ENCODE measurements at regions not wholly inside any gene's neighbourhood (a gene's known extent, or its start where the extent isn't known, plus 50 kb on each side); places are given as distances from the start of the nearest gene placed in this dataset.

DNA sequence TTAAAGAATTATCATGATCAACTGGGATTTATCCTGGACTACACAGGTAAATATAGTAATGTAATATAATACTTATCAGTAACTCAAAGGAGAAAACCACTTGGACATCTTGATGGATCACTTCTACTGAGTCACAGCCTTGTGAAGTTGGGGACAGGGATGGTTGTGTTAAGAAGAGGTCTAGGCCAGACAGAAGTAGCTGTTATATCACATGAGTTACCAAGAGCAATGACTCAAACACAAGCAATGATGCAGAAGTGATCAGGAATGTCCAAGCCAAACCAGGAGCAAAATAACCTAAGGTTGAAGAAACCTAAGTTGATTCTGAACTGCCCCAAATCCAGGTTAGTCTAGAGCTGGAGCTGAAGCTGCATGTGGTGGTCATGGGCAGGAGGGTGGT is 424.5 kb upstream of the DAB1 start:
- no peak for DNase-seq

DNA sequence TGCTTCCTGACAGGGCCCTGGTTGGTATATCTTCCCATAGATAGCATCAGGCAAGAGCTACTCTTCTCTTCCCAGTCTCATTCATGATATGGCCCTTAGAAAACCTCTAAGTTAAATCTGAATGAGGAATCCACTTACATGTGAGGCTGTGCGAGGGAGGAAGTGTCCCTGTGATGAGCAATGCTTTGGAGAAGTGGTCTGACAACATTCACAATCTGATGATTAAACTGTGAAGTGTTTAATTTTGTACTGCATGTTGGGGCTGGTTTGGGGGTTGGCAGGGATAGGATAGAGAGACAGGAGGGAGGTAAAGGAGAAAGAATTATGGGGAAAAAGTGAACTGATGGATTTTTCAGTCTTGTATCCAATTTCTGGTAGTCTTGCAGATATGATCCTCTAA is 421.2 kb upstream of the DAB1 start:
- DNase-seq: no peak

DNA sequence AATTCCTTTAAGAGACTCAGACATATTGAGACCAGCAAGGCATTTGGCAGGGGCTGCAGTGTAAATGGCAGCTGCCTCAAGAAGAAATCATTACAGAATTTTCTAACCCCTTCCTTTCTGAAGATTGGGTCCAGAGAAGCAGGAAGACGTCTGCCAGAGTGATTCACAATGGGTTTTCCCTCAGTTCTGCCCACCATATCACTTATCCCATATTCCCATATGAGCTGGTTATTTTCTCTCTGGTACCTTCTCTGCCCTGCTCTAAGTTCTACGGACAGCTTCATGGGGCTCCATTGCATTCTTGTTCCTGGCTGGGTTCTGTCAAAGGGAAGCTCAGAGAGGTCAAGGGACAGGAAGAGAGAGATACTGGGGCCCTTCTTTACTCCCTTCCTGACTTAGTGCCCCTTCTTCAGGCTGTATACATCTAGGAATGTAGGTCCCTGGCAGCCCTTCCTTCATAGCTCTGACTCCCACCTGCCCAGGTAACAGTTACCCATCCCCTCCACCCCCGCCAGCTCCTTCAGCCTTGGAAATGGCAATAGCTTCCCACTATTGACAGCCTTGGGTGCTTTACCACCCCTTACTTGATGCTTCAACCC is 420.6 kb upstream of the DAB1 start:
- no peak for DNase-seq

DNA sequence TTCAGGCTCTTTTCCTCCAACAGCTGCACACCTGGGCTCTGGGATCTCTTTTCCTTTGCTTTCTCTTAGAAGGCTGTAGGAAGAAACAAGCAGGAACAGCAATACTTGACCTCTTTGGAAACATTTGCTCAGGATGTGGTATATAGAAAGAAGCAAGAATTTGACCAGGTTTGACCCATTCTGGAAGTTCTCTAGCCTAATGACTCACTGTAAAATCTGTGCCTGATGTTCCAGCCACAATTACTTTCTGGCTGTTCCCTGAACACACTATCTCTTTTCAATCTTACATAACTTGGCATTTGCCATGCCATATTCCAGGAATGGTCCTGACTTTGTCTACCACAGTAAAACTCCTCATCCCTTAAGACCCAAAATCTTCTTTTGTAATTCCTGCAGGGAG is 419.9 kb upstream of the DAB1 start:
- DNase-seq: no peak

DNA sequence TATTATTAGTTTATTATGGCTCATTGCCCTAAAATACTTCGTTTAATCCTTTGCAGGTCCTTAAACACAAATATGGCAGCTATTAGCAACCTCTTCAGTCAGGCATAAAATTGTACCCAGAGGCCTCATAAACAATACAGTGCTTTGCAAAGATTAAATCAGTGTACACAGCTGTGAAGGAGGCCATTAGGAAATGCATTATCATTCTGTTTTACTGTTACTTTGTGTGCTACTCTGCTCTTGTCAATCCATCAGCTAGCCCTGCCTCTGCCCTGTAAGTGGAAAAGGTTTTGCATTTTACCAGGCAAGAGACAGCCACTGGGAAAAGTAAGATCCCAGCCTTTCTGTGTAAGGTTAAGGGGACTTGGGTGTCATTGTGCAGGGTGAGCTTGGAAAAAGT is 415.7 kb upstream of the DAB1 start:
- DNase-seq: no peak

DNA sequence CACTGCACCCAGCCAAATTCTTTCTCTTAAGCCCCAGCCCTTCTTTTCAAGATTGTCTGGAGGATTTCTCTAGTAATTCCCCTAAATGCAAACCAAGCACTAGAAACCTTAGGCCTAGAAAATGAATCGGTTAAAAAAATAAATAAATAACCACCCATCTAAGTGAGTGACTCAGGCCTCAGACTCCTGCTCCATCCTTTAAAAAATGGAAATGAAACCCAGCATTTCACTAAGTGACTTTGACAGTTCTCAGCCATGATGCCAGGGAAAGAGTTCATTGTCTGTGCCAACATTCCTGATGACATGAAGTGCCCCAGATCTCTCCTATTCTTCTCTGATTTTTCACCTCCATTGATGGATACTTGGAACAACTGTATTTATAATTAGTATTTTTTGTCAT is 415.2 kb upstream of the DAB1 start:
- no peak for DNase-seq

DNA sequence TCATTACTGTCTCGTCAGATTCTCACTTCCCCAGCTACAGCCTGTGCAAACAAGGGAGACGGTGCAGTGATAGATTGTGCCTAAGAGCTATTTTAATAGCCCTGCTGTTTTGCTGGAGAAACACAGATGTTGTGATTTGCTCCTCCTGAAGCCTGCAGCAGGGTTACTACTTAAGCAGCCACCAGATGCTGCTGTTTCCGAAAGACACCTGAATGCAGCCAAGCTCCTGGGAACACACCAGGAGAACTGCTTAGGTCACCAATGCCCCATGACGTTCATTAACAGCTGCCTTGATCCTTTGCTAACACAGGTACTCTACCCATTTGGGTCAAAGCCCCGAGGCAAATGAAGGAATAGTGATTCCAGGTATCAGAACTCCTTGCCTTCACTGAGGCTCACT is 411.8 kb upstream of the DAB1 start:
- no peak for DNase-seq

DNA sequence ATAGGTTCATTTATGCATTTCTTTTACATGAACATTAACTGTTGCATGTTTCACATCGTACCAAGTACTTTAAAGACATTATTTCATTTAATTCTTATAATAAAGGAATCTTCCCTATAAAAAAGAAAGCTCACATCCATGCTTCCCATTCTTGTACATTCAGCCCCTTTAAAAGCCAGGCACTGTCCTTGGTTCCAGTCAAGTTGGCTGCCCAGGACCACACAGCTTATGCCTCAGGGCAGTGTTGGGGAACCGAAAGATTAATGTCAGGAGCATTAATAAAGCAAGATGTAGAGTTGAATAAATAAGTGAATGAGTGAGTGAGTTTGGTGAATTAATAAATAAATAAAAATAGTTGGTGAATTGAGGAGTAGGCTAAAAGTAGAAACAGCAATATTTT is 409.4 kb upstream of the DAB1 start:
- no peak for DNase-seq

DNA sequence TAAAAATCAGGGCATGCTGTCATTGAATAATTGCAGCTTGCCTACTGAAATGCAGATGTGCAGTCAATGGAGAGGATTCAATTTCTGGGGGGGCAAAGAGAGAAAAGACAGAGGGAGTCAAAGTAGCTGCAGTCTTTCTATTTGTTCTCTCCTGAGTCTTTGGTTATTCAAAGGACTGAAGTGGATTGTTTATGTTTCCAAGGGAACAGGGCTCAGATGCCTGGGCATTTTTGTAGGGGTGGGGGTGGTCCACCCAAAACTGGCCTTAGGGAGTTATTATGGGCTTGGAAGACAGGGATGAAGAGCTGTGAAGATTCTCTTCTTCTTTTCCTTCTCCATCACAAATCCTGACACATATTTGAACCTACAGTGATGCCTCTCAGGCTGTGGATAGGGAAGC is 408.8 kb upstream of the DAB1 start:
- no peak for DNase-seq

DNA sequence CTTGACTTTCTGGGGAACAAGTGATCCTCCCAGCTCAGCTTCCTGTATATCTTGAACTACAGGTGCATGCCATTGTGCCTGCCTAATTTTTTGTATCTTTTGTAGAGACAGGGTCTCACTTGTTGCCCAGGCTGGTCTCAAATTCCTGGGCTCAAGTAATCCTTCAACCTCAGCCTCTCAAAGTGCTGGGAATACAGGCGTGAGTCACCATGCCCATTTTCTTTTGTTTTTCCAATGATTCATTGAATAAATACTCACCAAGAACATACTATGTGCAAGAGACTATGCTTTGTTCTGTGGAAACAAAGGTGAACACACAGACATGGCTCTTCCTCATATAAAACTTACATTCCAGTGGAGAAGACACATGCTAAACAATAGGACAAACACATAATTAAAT is 407.8 kb upstream of the DAB1 start:
- no peak for DNase-seq

DNA sequence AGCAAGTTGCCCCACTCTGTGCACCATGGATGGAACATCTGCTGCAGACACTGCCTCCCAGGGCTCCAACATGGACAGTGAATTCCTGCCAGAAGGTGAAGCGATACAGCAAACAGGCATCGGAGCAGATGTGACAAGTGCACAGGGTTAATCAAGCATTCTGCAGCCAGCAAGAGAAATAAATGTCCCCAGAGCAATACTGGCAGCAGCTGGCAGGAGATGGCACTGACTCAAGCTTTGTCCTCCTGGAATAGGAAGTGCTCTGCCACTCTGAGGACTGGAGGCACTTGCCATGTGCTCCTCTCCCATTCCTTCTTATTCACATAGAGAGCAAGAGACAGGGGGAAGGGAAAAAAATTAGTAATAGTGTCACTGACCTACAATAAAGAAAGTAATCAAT is 402.7 kb upstream of the DAB1 start:
- DNase-seq: no peak

DNA sequence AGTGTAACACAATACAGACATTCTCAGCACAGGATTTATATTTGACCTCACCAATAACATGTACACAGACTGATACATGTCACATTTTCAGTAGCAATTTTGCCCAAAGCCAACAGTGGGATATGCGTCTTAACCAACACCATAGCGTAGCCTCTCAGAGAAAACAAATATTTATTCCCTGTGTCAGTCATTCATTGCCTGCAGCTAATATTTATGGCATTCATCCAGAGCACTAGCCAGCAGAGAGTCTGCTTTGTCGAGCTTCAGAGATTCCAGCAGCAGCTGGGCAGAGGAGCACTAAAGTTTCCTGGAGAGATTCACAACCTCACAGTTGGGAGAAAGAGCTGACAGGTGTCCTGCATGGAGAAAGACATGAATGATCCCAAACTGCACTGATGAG is 400.7 kb upstream of the DAB1 start:
- no peak for DNase-seq

DNA sequence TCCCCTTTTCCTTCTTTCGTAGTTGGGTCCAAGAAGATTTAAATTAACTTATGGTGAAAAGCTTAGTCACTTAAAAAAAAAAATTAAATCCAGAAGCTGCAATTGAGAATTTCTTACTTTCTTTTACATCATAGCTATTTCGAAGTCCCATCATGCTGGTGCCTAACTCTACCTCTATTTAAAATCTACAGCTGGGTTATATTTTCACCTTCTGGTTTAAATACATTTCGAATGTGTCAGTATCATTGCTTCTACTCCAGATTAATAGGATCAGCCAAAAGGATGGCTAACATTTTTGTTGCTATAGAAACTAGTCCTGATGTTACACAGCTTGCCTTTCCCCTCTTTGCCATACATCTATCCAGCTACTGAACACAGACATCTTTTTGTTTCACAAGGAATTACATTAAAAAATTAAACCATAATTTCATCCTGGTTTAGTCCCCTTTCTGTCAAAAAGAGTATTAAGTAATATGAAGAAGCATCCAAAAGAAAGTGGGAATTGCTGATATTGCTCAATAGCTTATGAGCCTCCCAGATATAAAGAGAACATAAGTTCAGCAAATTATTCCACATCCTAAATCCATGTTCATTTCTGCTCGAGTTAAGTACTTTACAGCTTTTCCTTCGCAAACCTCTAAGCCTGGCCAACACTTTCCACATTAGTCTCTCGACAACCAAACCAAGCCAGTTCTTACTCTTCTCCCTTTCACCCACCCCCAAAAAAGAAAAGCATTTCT is 396.7 kb upstream of the DAB1 start:
- no peak for DNase-seq

DNA sequence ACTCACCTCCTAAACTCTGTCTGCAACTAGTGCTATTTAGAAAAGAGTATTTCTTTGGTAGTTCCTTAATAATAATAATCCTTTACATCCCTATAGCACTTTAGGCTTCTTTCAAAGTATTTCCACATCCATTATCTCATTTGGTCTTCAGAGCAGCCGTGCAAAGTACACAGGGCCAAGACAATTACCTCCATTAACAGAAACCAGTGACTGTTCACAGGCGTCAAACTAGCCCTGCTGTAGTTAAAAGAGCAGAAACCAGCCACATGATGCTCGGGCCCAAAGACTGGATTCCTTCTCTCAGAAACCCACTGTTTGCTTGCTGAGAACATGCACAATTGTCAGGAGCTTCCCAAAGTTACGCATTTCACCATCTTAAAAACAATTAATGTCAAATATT is 396.0 kb upstream of the DAB1 start:
- DNase-seq: no peak

DNA sequence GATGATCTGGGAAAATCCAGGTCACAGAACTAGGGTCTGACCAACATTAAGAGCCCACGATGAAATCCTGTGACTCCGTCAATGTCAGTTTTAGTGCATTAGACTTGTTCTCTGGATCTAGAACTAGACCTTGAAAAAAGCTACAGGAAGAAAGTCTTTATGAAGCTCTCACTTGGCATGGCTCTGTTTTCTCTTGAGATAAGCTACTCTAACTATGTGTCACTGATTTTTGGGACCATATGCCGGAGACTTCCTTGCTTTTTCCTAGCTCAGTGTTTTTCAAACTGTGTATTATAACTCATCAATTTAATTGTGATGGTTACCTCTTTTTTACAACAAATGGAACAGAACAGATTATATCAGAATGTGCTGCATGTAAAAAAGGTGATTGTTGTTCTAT is 379.7 kb upstream of the DAB1 start:
- DNase-seq: no peak

DNA sequence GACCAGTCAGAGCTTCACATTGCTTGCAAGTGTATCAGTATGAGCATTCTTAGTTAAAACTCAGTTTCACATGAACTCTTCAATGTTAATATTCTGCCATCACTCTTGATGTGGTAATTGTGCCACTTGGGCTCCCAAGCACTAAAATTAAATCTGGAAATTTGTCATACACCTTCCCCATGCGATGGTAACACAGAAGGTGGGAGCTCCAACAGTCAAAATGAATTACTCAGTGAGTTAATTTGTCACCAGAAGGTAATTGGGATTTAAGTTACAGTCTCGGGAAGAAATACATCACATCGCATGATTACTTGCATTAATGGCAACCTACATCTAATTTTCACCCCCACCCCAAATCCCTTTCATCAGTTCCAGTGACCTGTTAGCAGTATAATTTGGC is 376.5 kb upstream of the DAB1 start:
- no peak for DNase-seq

DNA sequence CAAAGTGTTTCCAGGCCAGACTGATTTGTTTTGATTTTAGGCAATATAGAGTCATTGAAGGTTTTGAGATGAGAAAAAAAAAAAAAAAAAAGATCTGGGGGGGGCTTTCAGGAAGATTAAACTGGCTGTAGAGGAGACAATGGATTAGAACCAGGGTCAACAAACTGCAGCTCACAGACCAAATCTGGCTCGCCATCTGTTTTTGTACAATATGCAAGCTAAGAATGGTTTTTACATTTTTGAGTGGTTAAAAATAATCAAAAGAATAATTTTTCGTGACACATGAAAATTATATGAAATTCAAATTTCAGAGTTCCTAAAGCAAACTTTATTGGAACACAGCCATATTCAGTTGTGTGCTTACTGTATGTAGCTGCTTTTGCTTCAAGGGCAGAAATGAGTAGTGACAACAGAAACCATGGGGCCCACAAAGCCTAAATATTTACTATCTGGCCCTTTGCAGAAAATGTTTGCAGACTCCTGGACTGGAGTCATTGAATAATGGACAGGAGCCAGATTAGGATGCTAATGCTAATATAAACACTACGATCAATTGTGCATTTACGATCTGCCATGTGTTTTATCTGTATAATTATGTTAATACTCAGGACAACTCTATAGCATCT is 375.7 kb upstream of the DAB1 start:
- DNase-seq: no peak

DNA sequence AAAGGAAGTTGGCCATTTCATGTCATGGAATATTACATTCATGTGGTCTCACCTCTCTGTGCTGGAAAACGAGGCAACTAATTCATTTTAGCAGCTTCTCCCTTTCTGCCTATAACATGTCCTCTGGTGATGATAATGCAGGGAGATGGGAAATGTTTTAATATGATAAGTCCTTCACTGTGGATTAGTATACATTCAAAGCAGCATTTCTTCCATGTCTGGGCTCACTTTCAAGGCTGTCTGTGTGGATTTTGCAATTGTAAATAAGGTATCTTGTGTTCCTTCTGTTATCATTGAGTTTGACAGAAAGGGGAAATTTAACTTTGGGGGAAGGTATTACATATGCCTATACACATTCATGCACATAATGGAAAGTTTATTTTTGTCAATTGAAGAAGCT is 374.7 kb upstream of the DAB1 start:
- DNase-seq: no peak

DNA sequence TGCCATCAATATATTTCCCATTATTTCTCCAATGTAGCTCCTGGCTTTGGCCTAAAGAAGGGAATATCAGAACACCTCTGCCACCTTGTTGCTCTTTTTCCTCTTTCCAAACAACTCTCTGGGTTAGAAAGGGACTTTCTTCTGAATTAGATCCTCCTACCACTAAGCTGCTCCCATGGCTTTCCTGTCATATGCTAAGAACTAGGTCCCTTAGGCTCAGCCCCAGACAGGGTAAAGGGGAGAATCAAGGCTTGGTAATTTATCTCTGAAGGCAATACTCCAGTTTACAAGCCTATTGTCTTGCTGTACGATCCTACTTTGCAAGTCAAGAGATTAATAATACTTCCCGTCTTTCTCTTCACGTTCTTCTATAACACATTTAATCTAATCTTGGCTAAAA is 373.2 kb upstream of the DAB1 start:
- no peak for DNase-seq

DNA sequence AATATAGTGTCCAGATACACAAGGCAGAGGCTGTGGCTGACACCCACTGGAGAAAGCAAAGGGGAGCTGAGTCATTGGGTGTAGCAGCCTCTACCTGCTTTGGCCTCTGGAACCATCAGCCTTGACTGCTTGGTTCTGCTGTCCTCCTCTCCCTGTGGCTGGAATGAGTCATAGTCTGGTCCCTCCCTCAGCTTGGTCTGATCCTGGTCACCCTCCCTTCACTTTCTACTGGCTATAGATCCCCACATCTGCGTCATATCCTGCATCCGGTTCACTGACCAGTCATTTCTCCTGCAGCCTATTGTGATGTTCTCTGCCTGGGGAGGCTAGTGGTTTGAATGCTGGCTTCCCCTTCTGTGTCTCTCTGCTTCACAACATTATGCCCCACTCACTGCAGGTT is 372.8 kb upstream of the DAB1 start:
- no peak for DNase-seq

DNA sequence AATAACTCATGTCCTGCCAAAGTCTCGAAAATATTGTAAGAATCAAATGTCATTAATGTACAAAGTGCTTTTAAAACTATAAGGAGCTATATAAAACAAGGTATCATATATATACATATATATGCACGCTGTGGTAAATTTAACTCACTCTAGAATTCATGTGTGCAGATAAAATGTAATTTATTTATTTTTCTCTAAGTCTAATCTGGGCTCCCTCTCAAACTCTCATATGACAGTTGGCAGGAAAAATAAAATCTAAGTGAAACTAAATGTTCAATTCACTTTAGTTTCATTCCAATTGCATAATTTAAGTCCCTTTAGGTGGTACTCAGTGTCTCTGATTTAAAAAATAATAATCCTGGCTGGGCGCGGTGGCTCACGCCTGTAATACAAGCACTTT is 372.0 kb upstream of the DAB1 start:
- no peak for DNase-seq

DNA sequence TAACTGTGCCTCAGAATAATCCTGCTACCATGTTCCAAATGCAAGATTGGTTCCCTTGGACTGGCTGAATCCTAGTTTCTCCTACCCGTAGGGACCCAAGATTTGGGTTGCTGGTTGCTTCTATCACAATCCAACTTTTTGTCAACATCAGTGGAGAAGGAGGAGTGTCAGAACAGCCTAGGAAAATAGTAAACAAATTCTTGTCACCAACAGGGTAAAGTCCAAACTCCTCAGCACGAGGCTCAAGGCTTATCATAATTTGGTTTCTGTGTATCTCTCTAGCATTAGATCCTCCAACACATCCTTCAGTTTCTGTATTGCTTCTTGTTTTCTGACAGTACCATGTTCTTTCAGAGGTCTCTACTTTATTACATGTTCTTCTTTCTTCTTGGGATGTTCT is 370.2 kb upstream of the DAB1 start:
- no peak for DNase-seq

DNA sequence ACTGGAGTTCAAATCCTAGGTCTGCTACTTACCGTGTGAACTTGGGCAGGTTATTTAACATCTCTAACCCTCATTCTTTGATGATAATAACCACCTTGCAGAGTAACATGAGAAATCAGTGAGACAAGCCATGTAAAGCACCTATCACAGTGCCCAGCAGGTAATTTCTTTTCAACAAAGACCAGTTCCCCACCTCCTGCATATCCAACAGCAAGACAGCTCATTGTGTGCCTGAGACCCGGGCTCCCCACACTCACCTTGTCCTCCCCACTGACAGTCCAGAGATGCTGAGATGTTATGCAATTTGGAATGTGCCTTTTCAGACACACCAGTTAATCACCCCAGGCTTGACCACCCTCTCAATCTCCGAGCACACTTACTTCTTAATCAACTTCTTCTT is 367.6 kb upstream of the DAB1 start:
- DNase-seq: no peak

DNA sequence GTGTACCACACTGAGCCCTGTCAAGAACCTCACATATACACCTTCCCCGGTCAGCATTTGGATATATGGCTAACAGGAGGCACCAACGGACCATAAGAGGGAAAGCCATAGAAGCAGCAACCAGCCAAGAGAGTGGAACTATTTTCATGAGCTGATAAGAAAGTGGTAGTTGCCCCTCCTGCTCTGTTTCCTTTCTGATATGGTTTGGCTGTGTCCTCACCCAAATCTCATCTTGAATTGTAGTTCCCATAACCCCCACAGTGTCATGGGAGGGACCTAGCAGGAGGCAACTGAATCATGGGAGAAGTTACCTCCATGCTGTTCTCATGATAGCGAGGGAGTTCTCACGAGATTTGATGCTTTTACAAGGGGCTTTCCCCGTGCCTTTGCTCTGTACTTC is 366.1 kb upstream of the DAB1 start:
- no peak for DNase-seq

DNA sequence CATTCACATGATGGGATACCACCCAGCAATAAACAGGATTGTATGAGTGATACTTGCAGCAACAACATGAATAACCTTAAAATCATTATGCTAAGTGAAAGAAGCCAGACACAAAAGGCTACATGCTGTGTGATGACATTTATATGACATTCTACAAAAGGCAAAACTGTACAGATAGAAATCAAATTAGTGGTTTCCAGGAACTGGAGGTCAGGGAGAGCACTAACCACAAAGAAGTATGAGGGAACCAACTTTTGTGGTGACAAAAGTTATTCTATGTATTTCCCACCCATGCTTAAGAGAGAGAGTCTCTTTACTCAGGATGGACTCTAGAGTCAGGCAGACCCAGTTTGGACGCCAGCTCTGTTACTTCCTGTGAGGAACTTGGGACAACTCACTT is 364.5 kb upstream of the DAB1 start:
- no peak for DNase-seq
